HG03571 (cell line): ENCODE measurements at regions not wholly inside any gene's neighbourhood (a gene's known extent, or its start where the extent isn't known, plus 50 kb on each side); places are given as distances from the start of the nearest gene placed in this dataset.
"Not testable (repeated sequence)": the region's sequence is repeated elsewhere in the genome, so short reads cannot be mapped to it uniquely, and the experiment has no call there.

Source experiments
- ATAC-seq: cut with Tn5 transposase; IDR thresholded peaks from one replicate; pipeline ENCODE4 v1.9.1; 2021; ENCODE audit not compliant: unreplicated experiment

- no peak for ATAC-seq
These were observed 139.7 kb downstream of the B3GNT2 start for GRCh38 chr2:62335612-62336011.

GRCh38 chr2:62334440-62335058 lies 138.6 kb downstream of the B3GNT2 start:
- ATAC-seq = no peak

- ATAC-seq = no peak
These were observed 138.1 kb downstream of the B3GNT2 start for GRCh38 chr2:62334009-62334408.

- no peak for ATAC-seq
These were observed 135.0 kb downstream of the B3GNT2 start for GRCh38 chr2:62330959-62331358.

GRCh38 chr2:62329797-62330196 lies 133.9 kb downstream of the B3GNT2 start:
- ATAC-seq = no peak

- no peak for ATAC-seq
These were observed 130.8 kb downstream of the B3GNT2 start for GRCh38 chr2:62326735-62327134.

GRCh38 chr2:62325398-62325797 lies 129.5 kb downstream of the B3GNT2 start:
- ATAC-seq = no peak

- no peak for ATAC-seq
These were observed 125.7 kb downstream of the B3GNT2 start for GRCh38 chr2:62321380-62322289.

GRCh38 chr2:62320657-62321357 lies 124.9 kb downstream of the B3GNT2 start:
- no peak for ATAC-seq

- ATAC-seq = not testable (repeated sequence)
These were observed 124.2 kb downstream of the B3GNT2 start for GRCh38 chr2:62320137-62320536.

GRCh38 chr2:62319070-62319469 lies 123.2 kb downstream of the B3GNT2 start:
- no peak for ATAC-seq

GRCh38 chr2:62315476-62315875 lies 119.6 kb downstream of the B3GNT2 start:
- ATAC-seq = no peak

GRCh38 chr2:62314291-62314690 lies 118.4 kb downstream of the B3GNT2 start:
- ATAC-seq = no peak

GRCh38 chr2:62313449-62314227 lies 117.7 kb downstream of the B3GNT2 start:
- ATAC-seq = peak; percentile 70

GRCh38 chr2:62309465-62310091 lies 113.7 kb downstream of the B3GNT2 start:
- ATAC-seq = peak; percentile 50

GRCh38 chr2:62309081-62309464 lies 113.2 kb downstream of the B3GNT2 start:
- no peak for ATAC-seq

GRCh38 chr2:62307469-62308389 lies 111.8 kb downstream of the B3GNT2 start:
- no peak for ATAC-seq

GRCh38 chr2:62306751-62307468 lies 111.0 kb downstream of the B3GNT2 start:
- no peak for ATAC-seq
